Activated naive CD4-positive, alpha-beta T cell treated with anti-CD3 and anti-CD28 coated beads, Interleukin-2, amount 10 ng/mL, durations not matched to agents 7 days and 5 days (primary cell): ENCODE measurements at regions not wholly inside any gene's neighbourhood (a gene's known extent, or its start where the extent isn't known, plus 50 kb on each side); places are given as distances from the start of the nearest gene placed in this dataset.
A peak's percentile ranks its signal among the peaks of the same experiment; 100 is the strongest.

Source experiments
- CTCF ChIA-PET: fragments of 350-600 bp; sonication (Branson Sonifier 250); formaldehyde crosslinking; loops from one replicate; lab custom pipeline; 2021; ENCODE audit warnings: antibody characterized with exemption; lab: Charles Lee
- DNase-seq: peaks from one replicate; pipeline ENCODE4 v3.0.0-alpha.2; 2020
- H3K27ac Mint-ChIP-seq: one replicate; pipeline ENCODE4 v1.8.0; 2021; ENCODE audit warnings: mild to moderate bottlenecking, moderate library complexity, mixed read lengths
- H3K27me3 Mint-ChIP-seq: one replicate; pipeline ENCODE4 v1.8.0; 2021; ENCODE audit warnings: mild to moderate bottlenecking, mixed read lengths
- H3K36me3 Mint-ChIP-seq: one replicate; pipeline ENCODE4 v1.8.0; 2021; ENCODE audit warnings: mixed read lengths
- H3K4me1 Mint-ChIP-seq: one replicate; pipeline ENCODE4 v1.8.0; 2021; ENCODE audit warnings: mixed read lengths
- H3K4me3 Mint-ChIP-seq: one replicate; pipeline ENCODE4 v1.8.0; 2021; ENCODE audit warnings: mild to moderate bottlenecking, moderate library complexity, mixed read lengths
- H3K9me3 Mint-ChIP-seq: one replicate; pipeline ENCODE4 v1.8.0; 2021; ENCODE audit warnings: mixed read lengths

GRCh38 chr6:40788661-40789655 is 201.8 kb upstream of the LRFN2 start:
- Mint-ChIP-seq H3K4me1 (peaks cover 32% of the 10 kb centered on the region), H3K4me3 (no peak overlapping the region), H3K36me3 (no peaks in the 10 kb centered on the region), H3K9me3 (no peaks in the 10 kb centered on the region), H3K27me3 (no peaks in the 10 kb centered on the region), H3K27ac (peak overlapping the region; percentile 81)
- peak; percentile 69 for DNase-seq
- CTCF ChIA-PET: interaction anchor here (1.5 kb wide), 1 partner anchor 42 kb away, joined by 3 read pairs; no protein-coding TSS in a partner anchor

GRCh38 chr6:40782355-40782754 is 195.2 kb upstream of the LRFN2 start:
- CTCF ChIA-PET: no interaction called here
- H3K27me3 Mint-ChIP-seq: peaks cover 12% of the 10 kb centered on the region
- H3K4me3 Mint-ChIP-seq: no peak overlapping the region
- DNase-seq: no peak
- no peaks in the 10 kb centered on the region for H3K9me3 Mint-ChIP-seq
- H3K27ac Mint-ChIP-seq: no peak overlapping the region
- H3K36me3 Mint-ChIP-seq: no peaks in the 10 kb centered on the region
- no peaks in the 10 kb centered on the region for H3K4me1 Mint-ChIP-seq

- H3K27me3 Mint-ChIP-seq: peaks cover 12% of the 10 kb centered on the region
- no peaks in the 10 kb centered on the region for H3K36me3 Mint-ChIP-seq
- no peaks in the 10 kb centered on the region for H3K9me3 Mint-ChIP-seq
- CTCF ChIA-PET: interaction anchor here (0.7 kb wide), 1 partner anchor 132 kb away, joined by 3 read pairs; no protein-coding TSS in a partner anchor
- H3K4me1 Mint-ChIP-seq: no peaks in the 10 kb centered on the region
- no peak for DNase-seq
- no peak overlapping the region for H3K4me3 Mint-ChIP-seq
- H3K27ac Mint-ChIP-seq: no peak overlapping the region
Measured at GRCh38 chr6:40780637-40781036, 193.5 kb upstream of the LRFN2 start.

GRCh38 chr6:40779409-40779808 is 192.2 kb upstream of the LRFN2 start:
- DNase-seq: no peak

GRCh38 chr6:40778918-40779317 is 191.8 kb upstream of the LRFN2 start:
- H3K4me3 Mint-ChIP-seq: no peak overlapping the region
- no peaks in the 10 kb centered on the region for H3K4me1 Mint-ChIP-seq
- H3K27me3 Mint-ChIP-seq: peaks cover 23% of the 10 kb centered on the region
- CTCF ChIA-PET: interaction anchor here (0.9 kb wide), 1 partner anchor 260 kb away, joined by 4 read pairs; the partner anchor contains the start of gene UNC5CL
- no peaks in the 10 kb centered on the region for H3K36me3 Mint-ChIP-seq
- H3K9me3 Mint-ChIP-seq: no peaks in the 10 kb centered on the region
- no peak overlapping the region for H3K27ac Mint-ChIP-seq
- no peak for DNase-seq

More at GRCh38 chr6:40779409-40779808, 192.2 kb upstream of the LRFN2 start:
- Mint-ChIP-seq H3K9me3 (no peaks in the 10 kb centered on the region), H3K4me3 (no peak overlapping the region), H3K4me1 (no peaks in the 10 kb centered on the region), H3K27ac (no peak overlapping the region), H3K36me3 (no peaks in the 10 kb centered on the region), H3K27me3 (peaks cover 20% of the 10 kb centered on the region)
- CTCF ChIA-PET: interaction anchor here (0.9 kb wide), 1 partner anchor 260 kb away, joined by 4 read pairs; the partner anchor contains the start of gene UNC5CL

GRCh38 chr6:40778196-40778595 is 191.0 kb upstream of the LRFN2 start:
- Mint-ChIP-seq H3K36me3 (no peaks in the 10 kb centered on the region), H3K9me3 (no peaks in the 10 kb centered on the region), H3K4me1 (no peaks in the 10 kb centered on the region), H3K27me3 (peaks cover 23% of the 10 kb centered on the region), H3K4me3 (no peak overlapping the region), H3K27ac (no peak overlapping the region)
- CTCF ChIA-PET: no interaction called here
- DNase-seq: no peak

- DNase-seq: no peak
- Mint-ChIP-seq H3K4me3 (no peak overlapping the region), H3K36me3 (no peaks in the 10 kb centered on the region), H3K27ac (no peak overlapping the region), H3K27me3 (peaks cover 26% of the 10 kb centered on the region), H3K9me3 (no peaks in the 10 kb centered on the region), H3K4me1 (no peaks in the 10 kb centered on the region)
- CTCF ChIA-PET: no interaction called here
Measured at GRCh38 chr6:40774932-40775331, 187.8 kb upstream of the LRFN2 start.

- Mint-ChIP-seq H3K4me3 (no peak overlapping the region), H3K9me3 (no peaks in the 10 kb centered on the region), H3K4me1 (no peaks in the 10 kb centered on the region), H3K27ac (no peak overlapping the region), H3K27me3 (peaks cover 23% of the 10 kb centered on the region), H3K36me3 (no peaks in the 10 kb centered on the region)
- DNase-seq: no peak
- CTCF ChIA-PET: no interaction called here
Measured at GRCh38 chr6:40770794-40771193, 183.6 kb upstream of the LRFN2 start.

GRCh38 chr6:40764726-40765125 is 177.6 kb upstream of the LRFN2 start:
- CTCF ChIA-PET: no interaction called here
- Mint-ChIP-seq H3K27me3 (peaks cover 10% of the 10 kb centered on the region), H3K4me3 (no peak overlapping the region), H3K36me3 (no peaks in the 10 kb centered on the region), H3K4me1 (no peaks in the 10 kb centered on the region), H3K27ac (no peak overlapping the region), H3K9me3 (no peaks in the 10 kb centered on the region)
- DNase-seq: no peak

GRCh38 chr6:40762981-40763380 is 175.8 kb upstream of the LRFN2 start:
- DNase-seq: no peak
- CTCF ChIA-PET: no interaction called here
- Mint-ChIP-seq H3K9me3 (no peaks in the 10 kb centered on the region), H3K27ac (no peak overlapping the region), H3K27me3 (peaks cover 8% of the 10 kb centered on the region), H3K4me3 (no peak overlapping the region), H3K36me3 (no peaks in the 10 kb centered on the region), H3K4me1 (no peaks in the 10 kb centered on the region)

GRCh38 chr6:40760887-40761286 is 173.7 kb upstream of the LRFN2 start:
- H3K9me3 Mint-ChIP-seq: no peaks in the 10 kb centered on the region
- no peak for DNase-seq
- no peaks in the 10 kb centered on the region for H3K36me3 Mint-ChIP-seq
- no peaks in the 10 kb centered on the region for H3K4me1 Mint-ChIP-seq
- H3K4me3 Mint-ChIP-seq: no peak overlapping the region
- peaks cover 28% of the 10 kb centered on the region for H3K27me3 Mint-ChIP-seq
- no peak overlapping the region for H3K27ac Mint-ChIP-seq
- CTCF ChIA-PET: no interaction called here

- Mint-ChIP-seq H3K9me3 (no peaks in the 10 kb centered on the region), H3K27me3 (peaks cover 39% of the 10 kb centered on the region), H3K4me3 (no peak overlapping the region), H3K36me3 (no peaks in the 10 kb centered on the region), H3K27ac (no peak overlapping the region), H3K4me1 (no peaks in the 10 kb centered on the region)
- DNase-seq: no peak
- CTCF ChIA-PET: interaction anchor here (0.7 kb wide), 1 partner anchor 130 kb away, joined by 3 read pairs; no protein-coding TSS in a partner anchor
Measured at GRCh38 chr6:40759838-40760237, 172.7 kb upstream of the LRFN2 start.

GRCh38 chr6:40759264-40759663 is 172.1 kb upstream of the LRFN2 start:
- H3K36me3 Mint-ChIP-seq: no peaks in the 10 kb centered on the region
- CTCF ChIA-PET: interaction anchor here (0.7 kb wide), 1 partner anchor 130 kb away, joined by 3 read pairs; no protein-coding TSS in a partner anchor
- no peaks in the 10 kb centered on the region for H3K4me1 Mint-ChIP-seq
- no peak for DNase-seq
- H3K9me3 Mint-ChIP-seq: no peaks in the 10 kb centered on the region
- no peak overlapping the region for H3K4me3 Mint-ChIP-seq
- H3K27ac Mint-ChIP-seq: no peak overlapping the region
- peaks cover 44% of the 10 kb centered on the region for H3K27me3 Mint-ChIP-seq

- CTCF ChIA-PET: no interaction called here
- Mint-ChIP-seq H3K36me3 (no peaks in the 10 kb centered on the region), H3K27me3 (peaks cover 60% of the 10 kb centered on the region), H3K27ac (no peak overlapping the region), H3K4me3 (no peak overlapping the region), H3K4me1 (no peaks in the 10 kb centered on the region), H3K9me3 (no peaks in the 10 kb centered on the region)
- DNase-seq: no peak
Measured at GRCh38 chr6:40755749-40756452, 168.7 kb upstream of the LRFN2 start.
